Common myeloid progenitor, CD34-positive (primary cell): ENCODE measurements at regions not wholly inside any gene's neighbourhood (a gene's known extent, or its start where the extent isn't known, plus 50 kb on each side); places are given as distances from the start of the nearest gene placed in this dataset.
"Not testable (repeated sequence)": the region's sequence is repeated elsewhere in the genome, so short reads cannot be mapped to it uniquely, and the experiment has no call there.

Source experiments
- CTCF ChIA-PET: fragments of 350-600 bp; sonication (Branson Sonifier 250); formaldehyde crosslinking; loops from one replicate; lab custom pipeline; 2021; ENCODE audit warnings: antibody characterized with exemption; lab: Charles Lee
- POLR2A ChIA-PET: fragments of 350-600 bp; sonication (Branson Sonifier 250); formaldehyde crosslinking; loops from one replicate; lab custom pipeline; 2021; ENCODE audit warnings: antibody characterized with exemption; lab: Charles Lee
- DNase-seq, 3 donors: peaks; one replicate each; pipeline versions ENCODE4 v3.0.0 to v3.0.0-alpha.2; 2013
- H3K27ac ChIP-seq, 2 experiments: 1 replicate in 1 of 2; 2 replicates in 1 of 2; pipeline ENCODE4 v1.7.0; 2013; ENCODE audit warnings: inconsistent platforms in 2 of 2, low read length in 2 of 2, mild to moderate bottlenecking in 2 of 2, low read depth in 1 of 2, moderate library complexity in 1 of 2; ENCODE audit not compliant: severe bottlenecking in 2 of 2, insufficient read depth in 1 of 2, poor library complexity in 1 of 2
- H3K27me3 ChIP-seq, 5 experiments: replicated peaks in 2 of 5; 1 replicate in 3 of 5; 2 replicates in 2 of 5; pipeline versions ENCODE4 v1.6.1 to v1.7.0; 2013; ENCODE audit warnings: low read length in 4 of 5, mild to moderate bottlenecking in 2 of 5, moderate library complexity in 2 of 5, inconsistent platforms in 1 of 5; ENCODE audit not compliant: insufficient read depth in 5 of 5, control insufficient read depth in 4 of 5
- H3K36me3 ChIP-seq, 4 experiments: 1 replicate in 2 of 4; 2 replicates in 2 of 4; pipeline versions ENCODE4 v1.6.1 to v1.7.0; 2013; ENCODE audit warnings: low read length in 3 of 4, control low read depth in 1 of 4, mild to moderate bottlenecking in 1 of 4; ENCODE audit not compliant: control insufficient read depth in 4 of 4, insufficient read depth in 4 of 4
- H3K4me1 ChIP-seq, 4 experiments: 1 replicate in 3 of 4; 2 replicates in 1 of 4; pipeline versions ENCODE4 v1.6.1 to v1.7.1; 2013; ENCODE audit warnings: low read length in 3 of 4, mild to moderate bottlenecking in 3 of 4, control low read depth in 1 of 4, inconsistent platforms in 1 of 4, moderate library complexity in 1 of 4; ENCODE audit not compliant: control insufficient read depth in 4 of 4, insufficient read depth in 4 of 4; ENCODE audit errors: control extremely low read depth in 1 of 4
- H3K4me3 ChIP-seq, 7 experiments: 1 replicate in 4 of 7; 2 replicates in 3 of 7; pipeline versions ENCODE4 v1.5.1 to v1.7.0; 2013; ENCODE audit warnings: mild to moderate bottlenecking in 7 of 7, low read length in 6 of 7, moderate library complexity in 6 of 7, inconsistent platforms in 2 of 7, low read depth in 2 of 7, control low read depth in 1 of 7; ENCODE audit not compliant: insufficient read depth in 4 of 7, control insufficient read depth in 1 of 7; ENCODE audit errors: extremely low read depth in 1 of 7
- H3K9me3 ChIP-seq, 5 experiments: 1 replicate in 4 of 5; 2 replicates in 1 of 5; pipeline versions ENCODE4 v1.6.1 to v1.7.1; 2013; ENCODE audit warnings: low read length in 4 of 5, mild to moderate bottlenecking in 2 of 5, inconsistent platforms in 1 of 5, low read depth in 1 of 5, moderate library complexity in 1 of 5; ENCODE audit not compliant: control insufficient read depth in 4 of 5, insufficient read depth in 2 of 5; ENCODE audit errors: control extremely low read depth in 1 of 5
- WGBS: methylation state at CpG from one replicate; pipeline ENCODE4 v1.1.5; 2013; ENCODE audit not compliant: insufficient coverage; 5-methylcytosine and 5-hydroxymethylcytosine counted together

GRCh38 chr7:110539216-110539615 lies 551.7 kb upstream of the LRRN3 start:
- Histone ChIP-seq H3K27ac (no peak overlapping the region), H3K4me3 (no peak overlapping the region), H3K27me3 (no peaks in the 10 kb centered on the region), H3K4me1 (no peaks in the 10 kb centered on the region), H3K9me3 (peaks cover 0 to 2% (median 0%) of the 10 kb centered on the region in 5 experiments), H3K36me3 (no peaks in the 10 kb centered on the region)
- CTCF ChIA-PET, result no interaction called here
- DNase-seq, result no peak
- POLR2A ChIA-PET, result no interaction called here

GRCh38 chr7:110541962-110542361 lies 549.0 kb upstream of the LRRN3 start:
- no peaks in the 10 kb centered on the region for H3K4me1 ChIP-seq
- ChIA-PET CTCF (no interaction called here), POLR2A (no interaction called here)
- no peaks in the 10 kb centered on the region for H3K27me3 ChIP-seq
- peaks cover 0 to 2% (median 0%) of the 10 kb centered on the region in 5 experiments for H3K9me3 ChIP-seq
- H3K36me3 ChIP-seq, result no peaks in the 10 kb centered on the region
- H3K4me3 ChIP-seq, result no peak overlapping the region
- no CpG with 5 or more reads among the region's 2 CpGs for WGBS
- no peak overlapping the region for H3K27ac ChIP-seq
- no peak for DNase-seq

- POLR2A ChIA-PET, result no interaction called here
- H3K4me1 ChIP-seq, result no peaks in the 10 kb centered on the region
- peaks cover 0 to 2% (median 0%) of the 10 kb centered on the region in 5 experiments for H3K9me3 ChIP-seq
- no peak overlapping the region for H3K27ac ChIP-seq
- 100% methylated on average over 1 of the region's 1 CpG for WGBS
- H3K27me3 ChIP-seq, result no peaks in the 10 kb centered on the region
- CTCF ChIA-PET, result no interaction called here
- no peak for DNase-seq
- H3K4me3 ChIP-seq, result no peak overlapping the region
- H3K36me3 ChIP-seq, result no peaks in the 10 kb centered on the region
These were observed 546.7 kb upstream of the LRRN3 start for GRCh38 chr7:110544194-110544593.

- Histone ChIP-seq H3K4me3 (no peak overlapping the region), H3K4me1 (no peaks in the 10 kb centered on the region), H3K9me3 (peaks cover 0 to 7% (median 0%) of the 10 kb centered on the region in 5 experiments), H3K36me3 (no peaks in the 10 kb centered on the region), H3K27ac (no peak overlapping the region), H3K27me3 (no peaks in the 10 kb centered on the region)
- DNase-seq, result no peak
- POLR2A ChIA-PET, result no interaction called here
- CTCF ChIA-PET, result no interaction called here
These were observed 542.6 kb upstream of the LRRN3 start for GRCh38 chr7:110548372-110548771.

- WGBS, result no CpG with 5 or more reads among the region's 2 CpGs
These were observed 533.8 kb upstream of the LRRN3 start for GRCh38 chr7:110557136-110557535.

GRCh38 chr7:110563286-110563685 lies 527.6 kb upstream of the LRRN3 start:
- 88% methylated on average over 12 of the region's 18 CpGs for WGBS
- CTCF ChIA-PET, result not testable (repeated sequence)

More at GRCh38 chr7:110557136-110557535, 533.8 kb upstream of the LRRN3 start:
- Histone ChIP-seq H3K36me3 (no peaks in the 10 kb centered on the region), H3K9me3 (no peaks in the 10 kb centered on the region), H3K27me3 (no peaks in the 10 kb centered on the region), H3K4me1 (no peaks in the 10 kb centered on the region), H3K27ac (no peak overlapping the region), H3K4me3 (no peak overlapping the region)
- CTCF ChIA-PET, result no interaction called here
- no peak for DNase-seq
- POLR2A ChIA-PET, result no interaction called here

GRCh38 chr7:110564246-110564645 lies 526.7 kb upstream of the LRRN3 start:
- H3K4me3 ChIP-seq, result no peak overlapping the region
- no peak for DNase-seq
- no peaks in the 10 kb centered on the region for H3K36me3 ChIP-seq
- no peaks in the 10 kb centered on the region for H3K4me1 ChIP-seq
- no peak overlapping the region for H3K27ac ChIP-seq
- CTCF ChIA-PET, result no interaction called here
- POLR2A ChIA-PET, result no interaction called here
- H3K9me3 ChIP-seq, result no peaks in the 10 kb centered on the region
- no peaks in the 10 kb centered on the region for H3K27me3 ChIP-seq

More at GRCh38 chr7:110563286-110563685, 527.6 kb upstream of the LRRN3 start:
- DNase-seq, H3K4me1 ChIP-seq, H3K9me3 ChIP-seq, H3K4me3 ChIP-seq, H3K27me3 ChIP-seq, H3K36me3 ChIP-seq, POLR2A ChIA-PET, H3K27ac ChIP-seq: not testable (repeated sequence)
